WTC11 (cell line): ENCODE measurements at regions not wholly inside any gene's neighbourhood (a gene's known extent, or its start where the extent isn't known, plus 50 kb on each side); places are given as distances from the start of the nearest gene placed in this dataset.

Experiments used
- NR1H2 ChIP-seq: sonication (generic); formaldehyde crosslinking; IDR thresholded peaks from 2 replicates; pipeline ENCODE4 v1.9.0; 2021; ENCODE audit warnings: mild to moderate bottlenecking, moderate library complexity, missing genetic modification reagents
- TP53 ChIP-seq: sonication (generic); formaldehyde crosslinking; IDR thresholded peaks from 2 replicates; pipeline ENCODE4 v1.8.1; 2023; ENCODE audit warnings: mild to moderate bottlenecking, missing genetic modification reagents
- TF ChIP-seq, protein P1 (sequence below): sonication (generic); formaldehyde crosslinking; conservative IDR thresholded peaks from 2 replicates; pipeline ENCODE4 v1.8.1; 2023; ENCODE audit warnings: mild to moderate bottlenecking, low read depth, missing genetic modification reagents, moderate library complexity
- TF ChIP-seq, protein P2 (sequence below): fragments of 200-600 bp; IDR thresholded peaks from 2 replicates; pipeline ENCODE4 v1.8.0; 2022; ENCODE audit warnings: antibody characterized with exemption

DNA sequence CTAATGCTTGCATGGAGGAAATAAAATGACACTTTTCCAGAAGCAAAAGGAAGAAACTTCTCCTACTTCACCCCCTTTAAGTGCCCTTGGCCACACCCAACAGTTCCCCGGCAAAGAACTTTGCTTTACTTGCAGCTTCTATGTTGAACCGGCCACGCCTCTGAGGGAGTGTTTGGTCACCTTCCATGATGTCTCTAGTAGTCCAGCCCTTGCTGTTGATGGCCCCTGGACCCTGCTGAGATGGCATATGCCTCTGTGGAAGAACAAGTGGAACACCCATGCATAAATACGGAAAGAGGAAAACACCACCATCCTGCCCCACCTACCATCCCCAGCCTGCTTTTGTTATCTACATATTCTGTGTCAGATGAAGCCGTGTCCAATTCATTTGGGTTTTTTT lies 218.3 kb upstream of the POU3F3 start:
- TF ChIP-seq NR1H2 (CRISPR knock-in tag) = no peak
- TF ChIP-seq, protein P1, sequence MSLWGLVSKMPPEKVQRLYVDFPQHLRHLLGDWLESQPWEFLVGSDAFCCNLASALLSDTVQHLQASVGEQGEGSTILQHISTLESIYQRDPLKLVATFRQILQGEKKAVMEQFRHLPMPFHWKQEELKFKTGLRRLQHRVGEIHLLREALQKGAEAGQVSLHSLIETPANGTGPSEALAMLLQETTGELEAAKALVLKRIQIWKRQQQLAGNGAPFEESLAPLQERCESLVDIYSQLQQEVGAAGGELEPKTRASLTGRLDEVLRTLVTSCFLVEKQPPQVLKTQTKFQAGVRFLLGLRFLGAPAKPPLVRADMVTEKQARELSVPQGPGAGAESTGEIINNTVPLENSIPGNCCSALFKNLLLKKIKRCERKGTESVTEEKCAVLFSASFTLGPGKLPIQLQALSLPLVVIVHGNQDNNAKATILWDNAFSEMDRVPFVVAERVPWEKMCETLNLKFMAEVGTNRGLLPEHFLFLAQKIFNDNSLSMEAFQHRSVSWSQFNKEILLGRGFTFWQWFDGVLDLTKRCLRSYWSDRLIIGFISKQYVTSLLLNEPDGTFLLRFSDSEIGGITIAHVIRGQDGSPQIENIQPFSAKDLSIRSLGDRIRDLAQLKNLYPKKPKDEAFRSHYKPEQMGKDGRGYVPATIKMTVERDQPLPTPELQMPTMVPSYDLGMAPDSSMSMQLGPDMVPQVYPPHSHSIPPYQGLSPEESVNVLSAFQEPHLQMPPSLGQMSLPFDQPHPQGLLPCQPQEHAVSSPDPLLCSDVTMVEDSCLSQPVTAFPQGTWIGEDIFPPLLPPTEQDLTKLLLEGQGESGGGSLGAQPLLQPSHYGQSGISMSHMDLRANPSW (CRISPR knock-in tag) = no peak
- TF ChIP-seq, protein P2, sequence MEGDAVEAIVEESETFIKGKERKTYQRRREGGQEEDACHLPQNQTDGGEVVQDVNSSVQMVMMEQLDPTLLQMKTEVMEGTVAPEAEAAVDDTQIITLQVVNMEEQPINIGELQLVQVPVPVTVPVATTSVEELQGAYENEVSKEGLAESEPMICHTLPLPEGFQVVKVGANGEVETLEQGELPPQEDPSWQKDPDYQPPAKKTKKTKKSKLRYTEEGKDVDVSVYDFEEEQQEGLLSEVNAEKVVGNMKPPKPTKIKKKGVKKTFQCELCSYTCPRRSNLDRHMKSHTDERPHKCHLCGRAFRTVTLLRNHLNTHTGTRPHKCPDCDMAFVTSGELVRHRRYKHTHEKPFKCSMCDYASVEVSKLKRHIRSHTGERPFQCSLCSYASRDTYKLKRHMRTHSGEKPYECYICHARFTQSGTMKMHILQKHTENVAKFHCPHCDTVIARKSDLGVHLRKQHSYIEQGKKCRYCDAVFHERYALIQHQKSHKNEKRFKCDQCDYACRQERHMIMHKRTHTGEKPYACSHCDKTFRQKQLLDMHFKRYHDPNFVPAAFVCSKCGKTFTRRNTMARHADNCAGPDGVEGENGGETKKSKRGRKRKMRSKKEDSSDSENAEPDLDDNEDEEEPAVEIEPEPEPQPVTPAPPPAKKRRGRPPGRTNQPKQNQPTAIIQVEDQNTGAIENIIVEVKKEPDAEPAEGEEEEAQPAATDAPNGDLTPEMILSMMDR = no peak
- no peak for TF ChIP-seq TP53 (CRISPR knock-in tag)
